NB4 (cell line): ENCODE measurements at regions not wholly inside any gene's neighbourhood (a gene's known extent, or its start where the extent isn't known, plus 50 kb on each side); places are given as distances from the start of the nearest gene placed in this dataset.

Experiments
- CTCF ChIP-seq: IDR thresholded peaks from one replicate; pipeline ENCODE4 v1.5.1; 2012; ENCODE audit warnings: low read depth, low read length
- MAX ChIP-seq: IDR thresholded peaks from 2 replicates; pipeline ENCODE4 v1.6.1; 2011; ENCODE audit warnings: low read depth, low read length
- MYC ChIP-seq: IDR thresholded peaks from 2 replicates; pipeline ENCODE4 v1.6.1; 2011; ENCODE audit warnings: low read depth, low read length
- POLR2A ChIP-seq: IDR thresholded peaks from 2 replicates; pipeline ENCODE4 v1.6.1; 2011; ENCODE audit warnings: mild to moderate bottlenecking; ENCODE audit not compliant: insufficient read length; ENCODE audit errors: extremely low read depth

- TF ChIP-seq CTCF (no peak), POLR2A (no peak), MAX (no peak), MYC (no peak)
These were observed 200.6 kb downstream of the PTGER3 start for GRCh38 chr1:70847013-70847412.
